Heart left ventricle (tissue), 13 donors: ENCODE measurements at regions not wholly inside any gene's neighbourhood (a gene's known extent, or its start where the extent isn't known, plus 50 kb on each side); places are given as distances from the start of the nearest gene placed in this dataset.

Experiments
- POLR2A ChIP-seq, 2 donors: fragments of 450-650 bp; IDR thresholded peaks; one replicate each; pipeline ENCODE4 v1.6.1; 2017; ENCODE audit warnings: antibody characterized with exemption in 2 of 2, mild to moderate bottlenecking in 2 of 2, moderate library complexity in 2 of 2
- TF ChIP-seq, protein P1 (sequence below), 12 donors: fragments of 200-600 bp; sonication (generic) in 4 of 12; IDR thresholded peaks; one replicate each; pipeline versions ENCODE4 v1.5.0 to v1.8.0; 2018 to 2022; ENCODE audit warnings: antibody characterized with exemption in 12 of 12, mild to moderate bottlenecking in 5 of 12
- donor health status: ischemic (EF 13 %, LVEDD 7.1; RV severe dilation, severe dysfunction).
- donor health status: DM: no; HTN: yes; CAD: no.
- donor health status: DM: no; HTN: no; CAD: no.
- donor health status: ischemic (EF 25% LVEDD 6.9; RV normal size, moderate dysfunction).
- donor health status: ischemic (EF 25% LVEDD 5.7; RV mildly dilated, moderate dysfunction).
- donor health status: ischemic (EF 35%, LVEDD 5.7; RV mildly dilated, moderate dysfunction).
- donor health status: nonischemic (EF 11% LVEDD 7.7; RV severe dilation, severe dysfunction).
- donor health status: DM: yes; HTN: yes; CAD: no.
- donor health status: PGD.
- donor health status: ischemic (EF 29% LVEDD 5.4; RV normal size, mild dysfunction).
- donor health status: nonischemic (EF 23%, LVEDD 6.1; RV moderate dilation, normal function).

DNA sequence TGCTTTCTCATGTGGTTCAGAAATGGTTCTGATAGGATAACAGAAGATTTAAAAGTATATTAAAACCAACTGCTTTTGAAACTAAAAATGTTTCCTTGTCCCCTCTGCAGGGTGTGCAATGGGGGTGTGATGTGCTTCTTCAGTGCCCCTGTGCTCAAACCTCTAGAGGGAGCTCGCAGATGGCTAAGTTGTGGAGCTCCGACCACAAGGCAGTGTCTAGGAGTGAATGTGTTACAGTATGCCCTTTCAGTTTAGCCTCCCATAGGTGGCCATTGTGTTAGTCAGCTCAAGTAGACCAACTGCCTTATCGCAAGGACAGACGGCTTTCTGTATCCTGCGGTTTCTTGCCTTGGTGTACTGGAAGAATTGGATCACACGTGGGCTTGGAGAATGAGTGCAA lies 130.5 kb downstream of the TENT5D start:
- TF ChIP-seq POLR2A (IDR thresholded peaks at IDR 0.05) = no peak
- TF ChIP-seq, protein P1, sequence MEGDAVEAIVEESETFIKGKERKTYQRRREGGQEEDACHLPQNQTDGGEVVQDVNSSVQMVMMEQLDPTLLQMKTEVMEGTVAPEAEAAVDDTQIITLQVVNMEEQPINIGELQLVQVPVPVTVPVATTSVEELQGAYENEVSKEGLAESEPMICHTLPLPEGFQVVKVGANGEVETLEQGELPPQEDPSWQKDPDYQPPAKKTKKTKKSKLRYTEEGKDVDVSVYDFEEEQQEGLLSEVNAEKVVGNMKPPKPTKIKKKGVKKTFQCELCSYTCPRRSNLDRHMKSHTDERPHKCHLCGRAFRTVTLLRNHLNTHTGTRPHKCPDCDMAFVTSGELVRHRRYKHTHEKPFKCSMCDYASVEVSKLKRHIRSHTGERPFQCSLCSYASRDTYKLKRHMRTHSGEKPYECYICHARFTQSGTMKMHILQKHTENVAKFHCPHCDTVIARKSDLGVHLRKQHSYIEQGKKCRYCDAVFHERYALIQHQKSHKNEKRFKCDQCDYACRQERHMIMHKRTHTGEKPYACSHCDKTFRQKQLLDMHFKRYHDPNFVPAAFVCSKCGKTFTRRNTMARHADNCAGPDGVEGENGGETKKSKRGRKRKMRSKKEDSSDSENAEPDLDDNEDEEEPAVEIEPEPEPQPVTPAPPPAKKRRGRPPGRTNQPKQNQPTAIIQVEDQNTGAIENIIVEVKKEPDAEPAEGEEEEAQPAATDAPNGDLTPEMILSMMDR (IDR thresholded peaks at IDR 0.05) = no peak
